ENCODE measurements at regions not wholly inside any gene's neighbourhood (a gene's known extent, or its start where the extent isn't known, plus 50 kb on each side); places are given as distances from the start of the nearest gene placed in this dataset.

DNA sequence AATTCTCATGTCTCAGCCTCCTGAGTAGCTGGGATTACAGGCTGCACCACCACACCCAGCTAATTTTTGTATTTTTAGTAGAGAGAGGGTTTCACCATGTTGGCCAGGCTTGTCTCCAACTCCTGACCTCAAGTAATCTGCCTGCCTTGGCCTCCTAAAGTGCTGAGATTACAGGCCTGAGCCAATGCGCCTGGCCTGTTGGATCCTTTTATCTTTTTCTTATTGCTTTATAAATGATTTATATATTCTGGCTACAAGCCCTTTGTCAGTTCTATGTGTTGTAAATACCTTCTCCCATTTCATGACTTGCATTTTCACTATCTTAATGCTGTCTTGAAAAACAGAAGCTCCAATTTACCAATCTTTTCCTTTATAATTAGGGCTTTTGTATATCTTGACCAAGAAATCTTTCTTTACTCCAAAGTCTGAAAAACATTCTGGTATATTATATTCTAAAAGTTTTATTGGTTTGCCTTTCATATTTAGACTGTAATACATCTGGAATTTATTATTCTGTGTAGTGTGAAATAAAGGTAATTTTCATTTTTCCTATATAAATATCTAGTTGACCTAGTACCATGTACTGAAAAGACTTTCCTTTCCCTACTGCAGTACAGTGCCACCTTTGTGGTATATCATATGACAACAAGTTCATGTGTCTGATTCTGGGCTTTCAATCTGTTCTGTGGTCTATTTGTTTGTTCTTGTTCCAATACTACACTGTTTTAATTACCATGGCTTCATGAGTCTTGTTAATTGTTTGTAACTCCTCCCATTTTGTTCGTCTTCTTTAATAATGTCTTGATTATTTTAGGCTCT is 52.9 kb upstream of the RNU6-1 start:
- DNase-seq (ENCODE audit: low spot score): no peak

DNA sequence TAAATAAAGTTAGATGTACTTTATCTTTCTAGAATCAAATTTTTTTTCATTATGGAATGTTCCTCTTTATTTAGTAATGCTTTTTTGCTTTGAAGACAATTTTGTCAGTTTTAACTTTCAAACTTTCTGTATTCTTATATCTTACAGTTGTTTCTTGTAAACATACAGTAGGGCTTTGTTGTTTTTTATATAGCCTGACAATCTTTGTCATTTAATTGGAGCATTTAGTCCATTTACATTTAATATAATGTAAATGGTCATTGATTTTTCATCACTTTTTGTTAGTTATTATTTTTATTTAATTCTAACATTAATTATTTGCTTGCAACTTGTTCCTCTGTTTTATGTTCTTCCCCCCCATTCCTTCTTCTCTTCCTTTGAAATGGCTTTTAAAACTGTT is 55.4 kb upstream of the RNU6-1 start:
- no peak for DNase-seq (ENCODE audit: low spot score)

DNA sequence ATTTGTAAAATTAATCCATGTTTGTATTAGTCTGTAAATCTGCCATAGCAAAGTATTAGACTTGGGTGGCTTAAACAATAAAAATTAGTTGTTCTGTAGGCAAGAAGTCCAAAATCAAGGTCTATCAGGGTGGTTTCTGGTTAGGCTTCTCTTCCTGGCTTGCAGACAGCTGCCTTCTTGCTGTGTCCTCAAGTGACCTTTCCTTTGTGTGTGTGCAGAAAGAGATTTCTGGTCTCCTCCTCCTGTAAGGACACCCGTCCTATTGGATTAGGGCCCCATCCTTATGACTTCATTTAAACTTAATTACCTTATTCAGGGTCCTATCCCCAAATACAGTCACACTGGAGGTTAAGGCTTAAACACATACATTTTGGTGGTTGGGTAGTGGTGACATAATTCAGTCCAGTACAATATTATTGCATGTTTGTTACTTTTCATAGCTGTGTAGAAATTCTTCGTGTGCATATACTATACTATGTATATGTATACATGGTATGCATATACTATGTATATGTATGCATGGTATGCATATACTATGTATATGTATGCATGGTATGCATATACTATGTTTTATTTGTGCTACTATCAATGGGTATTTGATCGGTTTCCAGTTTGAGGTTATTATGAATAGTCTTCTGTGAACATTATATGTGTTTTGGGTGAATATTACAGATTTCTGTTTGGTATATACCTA is 57.9 kb upstream of the RNU6-1 start:
- no peak for DNase-seq (ENCODE audit: low spot score)

DNA sequence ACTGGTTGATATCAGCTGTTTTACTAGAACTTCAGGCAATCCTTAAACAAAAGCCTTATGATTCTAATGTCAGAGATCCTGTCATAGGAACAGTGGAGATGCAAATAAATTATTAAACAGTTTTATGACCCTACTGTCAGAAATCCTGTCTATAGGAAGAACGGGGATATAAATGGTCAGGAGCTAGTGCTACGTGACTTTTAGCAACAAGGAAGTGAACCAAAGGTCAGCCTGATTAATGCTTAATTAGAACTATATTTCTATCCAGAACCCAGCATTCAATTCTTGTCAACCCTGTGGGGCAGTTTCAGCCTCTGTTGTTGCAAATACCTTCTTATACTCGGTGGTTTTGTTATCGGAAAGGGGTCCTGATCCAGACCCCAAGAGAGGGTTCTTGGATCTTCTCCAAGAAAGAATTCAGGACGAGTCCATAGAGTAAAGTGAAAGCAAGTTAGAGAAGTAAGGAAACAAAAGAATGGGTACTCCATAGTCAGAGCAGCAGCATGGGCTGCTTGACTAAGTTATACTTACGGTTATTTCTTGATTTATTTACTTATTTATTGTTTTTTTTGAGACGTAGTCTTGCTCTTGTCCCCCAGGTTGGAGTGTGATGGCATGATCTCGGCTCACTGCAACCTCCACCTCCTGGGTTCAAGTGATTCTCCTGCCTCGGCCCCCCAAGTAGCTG is 59.9 kb upstream of the RNU6-1 start:
- DNase-seq (ENCODE audit: low spot score): no peak

DNA sequence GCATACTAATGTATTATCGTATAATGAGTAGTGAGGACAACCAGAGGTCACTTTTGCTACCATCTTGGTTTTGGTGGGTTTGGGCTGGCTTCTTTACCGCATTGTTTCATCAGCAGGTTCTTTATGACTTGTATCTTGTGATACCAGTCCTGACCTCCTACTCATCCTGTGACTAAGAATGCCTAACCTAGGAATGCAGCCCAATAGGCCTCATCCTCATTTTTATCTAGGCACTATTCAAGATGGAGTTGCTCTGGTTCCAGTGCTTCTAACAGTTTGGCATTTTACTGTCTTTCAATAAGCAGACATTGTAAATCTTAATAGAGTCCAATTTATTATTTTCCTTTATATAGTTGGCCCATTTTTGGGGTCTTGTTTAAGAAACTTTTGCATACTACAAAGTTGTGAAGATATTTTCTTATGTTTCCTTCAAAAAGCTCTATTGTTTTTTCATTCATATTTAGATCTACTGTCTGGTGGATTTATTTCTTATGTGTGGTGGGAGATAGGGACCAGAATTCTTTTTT is 60.8 kb upstream of the RNU6-1 start:
- no peak for DNase-seq (ENCODE audit: low spot score)

DNA sequence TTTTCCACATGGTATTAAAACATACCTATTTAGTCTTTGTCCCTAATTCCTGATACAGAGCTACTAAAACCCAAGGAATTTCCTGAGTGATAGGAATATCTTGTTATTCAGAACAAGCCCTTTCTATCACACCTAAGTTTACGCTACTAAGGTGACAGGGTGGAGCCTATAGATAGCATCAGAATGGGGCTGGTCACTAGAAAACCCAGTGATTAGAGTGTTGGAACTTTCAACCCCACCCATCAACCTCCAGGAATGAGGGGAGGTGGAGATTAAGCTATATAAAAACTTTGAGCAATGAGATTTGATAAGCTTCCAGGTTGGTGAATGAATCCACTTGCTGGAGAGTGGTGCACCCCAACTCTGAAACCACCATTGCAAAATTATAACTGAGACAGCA is 62.1 kb upstream of the RNU6-1 start:
- DNase-seq (ENCODE audit: low spot score): no peak

DNA sequence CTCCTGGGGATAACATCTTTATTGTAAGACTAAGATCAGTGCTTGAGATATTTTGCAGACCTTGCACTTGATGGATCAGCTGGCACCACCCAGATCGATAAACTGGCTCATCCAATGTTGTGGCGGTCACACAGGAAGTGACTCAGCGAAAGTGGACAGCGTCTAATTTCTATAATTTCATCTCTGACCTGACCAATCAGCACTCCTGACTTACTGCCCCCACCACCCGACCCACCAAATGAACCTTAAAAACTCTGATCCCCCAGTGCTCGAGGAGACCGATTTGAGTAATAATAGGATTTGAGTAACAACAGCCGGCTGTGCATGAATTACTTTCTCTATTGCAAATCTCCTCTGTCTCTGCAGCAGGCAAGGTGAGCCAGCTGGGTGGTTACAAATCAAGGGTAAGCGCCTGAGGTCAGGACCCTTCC is 62.7 kb upstream of the RNU6-1 start:
- no peak for DNase-seq (ENCODE audit: low spot score)

DNA sequence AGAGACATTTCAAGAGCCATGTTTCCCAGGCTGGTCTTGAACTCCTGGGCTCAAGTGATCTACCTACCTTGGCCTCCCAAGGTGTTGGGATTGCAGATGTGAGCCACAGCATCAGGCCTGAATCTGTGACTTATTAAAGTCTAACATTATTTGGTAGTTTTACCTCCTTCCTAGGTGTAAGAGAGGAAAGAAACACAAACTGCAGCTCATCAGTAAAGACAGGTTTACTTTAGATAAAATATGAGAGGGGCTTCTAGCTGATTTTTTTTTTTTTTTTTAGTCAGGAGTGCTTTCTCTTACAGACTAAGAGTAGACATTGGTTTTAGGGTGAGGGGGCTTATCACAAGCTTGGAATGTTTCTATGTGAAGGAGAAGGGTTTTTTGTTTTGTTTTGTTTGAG is 63.9 kb upstream of the RNU6-1 start:
- DNase-seq (ENCODE audit: low spot score): no peak

DNA sequence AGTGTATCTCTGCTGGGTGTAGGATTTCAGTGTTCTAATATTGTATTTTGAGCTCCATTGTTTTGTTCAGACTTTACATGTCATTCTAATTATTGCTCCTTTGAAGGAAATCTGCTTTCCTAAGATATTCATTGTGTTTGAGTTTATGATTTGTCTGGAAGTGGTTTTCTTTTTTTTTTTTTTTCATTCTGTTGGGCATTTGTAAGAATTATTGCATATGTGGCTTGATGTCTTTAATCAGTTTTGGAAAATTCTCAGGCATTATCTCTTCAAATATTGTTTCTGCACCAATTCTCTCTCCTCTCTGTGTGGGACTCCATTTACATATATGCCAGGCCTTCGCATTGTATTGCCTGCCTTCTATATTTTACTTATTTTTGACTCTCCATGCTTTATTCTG is 65.8 kb upstream of the RNU6-1 start:
- no peak for DNase-seq (ENCODE audit: low spot score)

DNA sequence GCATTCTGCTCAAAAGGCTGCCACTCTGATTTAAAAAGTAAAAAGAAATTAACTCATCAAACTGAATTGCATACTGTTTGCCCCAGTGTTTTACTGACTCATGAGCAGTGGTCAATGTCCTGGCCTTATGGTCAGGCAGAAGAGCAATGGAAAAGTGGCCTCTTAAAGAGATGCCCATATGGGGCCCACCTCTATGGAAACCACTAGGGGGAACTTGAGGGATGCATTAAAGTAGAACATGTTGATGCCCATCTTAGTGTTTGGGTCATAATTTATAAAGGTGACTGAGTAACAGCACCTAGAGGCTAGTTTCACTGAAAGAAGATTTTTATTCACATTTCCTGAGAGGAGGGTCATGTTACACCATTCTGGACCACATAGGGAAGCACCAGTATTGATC is 66.5 kb upstream of the RNU6-1 start:
- DNase-seq (ENCODE audit: low spot score): no peak

DNA sequence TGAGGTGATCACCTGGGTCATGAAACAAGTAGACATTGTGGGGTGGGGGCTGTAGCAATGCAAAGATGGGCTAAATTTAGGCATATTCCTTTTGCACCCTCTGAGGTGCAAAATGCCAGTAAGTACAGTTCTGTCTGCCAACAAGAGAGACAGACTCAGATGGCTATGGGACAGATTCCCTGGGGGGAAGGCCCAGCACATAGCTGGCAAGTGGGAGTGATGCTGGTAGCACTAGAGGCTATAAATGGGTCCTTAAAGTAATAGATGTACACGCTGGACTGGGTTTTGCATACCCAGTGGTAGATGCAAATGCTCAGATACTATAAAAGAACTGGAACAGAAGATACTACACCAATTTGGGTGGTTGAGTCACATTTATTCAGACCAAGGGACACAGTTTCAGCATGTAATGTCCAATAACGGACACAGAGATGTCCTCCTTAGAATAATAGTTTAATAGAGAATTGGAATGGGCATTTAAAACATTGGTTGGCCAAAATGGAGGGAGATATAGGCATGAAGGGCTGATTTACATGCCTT is 67.4 kb upstream of the RNU6-1 start:
- DNase-seq (ENCODE audit: low spot score): no peak

DNA sequence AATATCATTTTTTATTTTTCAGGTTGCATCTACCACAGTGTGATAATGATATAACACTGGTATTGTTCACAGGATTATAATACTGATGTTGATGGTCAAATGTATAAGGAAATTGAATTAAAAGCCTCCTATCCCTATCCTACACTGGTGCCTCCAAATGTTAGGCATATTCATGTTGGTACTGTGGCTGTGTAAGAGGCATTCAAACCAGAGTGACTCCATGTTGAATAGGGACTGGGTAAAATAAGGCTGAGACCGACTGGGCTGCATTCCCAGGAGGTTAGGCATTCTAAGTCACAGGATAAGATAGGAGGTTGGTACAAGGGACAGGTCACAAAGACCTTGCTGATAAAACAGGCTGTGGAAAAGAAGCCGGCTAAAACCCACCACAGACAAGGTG is 68.9 kb upstream of the RNU6-1 start:
- DNase-seq (ENCODE audit: low spot score): no peak

DNA sequence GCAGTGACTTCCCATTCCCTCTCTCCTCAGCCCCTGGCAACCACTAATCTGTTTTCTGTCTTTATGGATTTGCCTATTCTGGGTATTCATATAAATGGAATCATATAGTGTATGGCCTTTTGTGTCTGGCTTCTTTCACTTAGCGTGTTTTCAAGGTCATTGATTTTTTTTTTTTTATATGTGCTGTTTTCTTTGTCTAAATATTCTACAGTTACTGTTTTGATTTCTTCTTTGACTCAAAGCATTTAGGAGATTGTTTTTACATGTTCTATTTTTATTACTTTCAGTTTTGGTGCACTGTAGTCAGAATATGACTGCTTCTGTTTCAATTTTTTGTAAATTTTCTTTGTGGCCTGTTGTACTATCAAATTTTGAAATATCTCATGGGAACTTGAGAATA is 71.9 kb upstream of the RNU6-1 start:
- no peak for DNase-seq (ENCODE audit: low spot score)

DNA sequence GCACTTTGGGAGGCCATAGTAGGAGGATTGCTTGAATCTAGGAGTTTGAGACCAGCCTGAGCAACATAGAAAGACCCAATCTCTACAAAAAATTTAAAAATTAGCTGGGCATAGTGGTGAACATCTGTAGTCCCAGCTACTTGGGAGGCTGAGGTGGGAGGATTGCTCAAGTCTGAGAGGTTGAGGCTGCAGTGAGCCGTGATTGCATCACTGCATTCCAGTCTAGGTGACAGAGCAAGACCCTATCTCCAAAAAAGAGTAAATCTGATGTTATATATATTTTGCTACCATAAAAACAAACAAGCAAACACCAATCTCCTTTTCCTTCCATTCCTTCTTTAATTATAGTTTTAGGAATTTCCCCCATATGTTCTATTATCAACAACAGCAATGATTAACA is 74.2 kb upstream of the RNU6-1 start:
- no peak for DNase-seq (ENCODE audit: low spot score)

DNA sequence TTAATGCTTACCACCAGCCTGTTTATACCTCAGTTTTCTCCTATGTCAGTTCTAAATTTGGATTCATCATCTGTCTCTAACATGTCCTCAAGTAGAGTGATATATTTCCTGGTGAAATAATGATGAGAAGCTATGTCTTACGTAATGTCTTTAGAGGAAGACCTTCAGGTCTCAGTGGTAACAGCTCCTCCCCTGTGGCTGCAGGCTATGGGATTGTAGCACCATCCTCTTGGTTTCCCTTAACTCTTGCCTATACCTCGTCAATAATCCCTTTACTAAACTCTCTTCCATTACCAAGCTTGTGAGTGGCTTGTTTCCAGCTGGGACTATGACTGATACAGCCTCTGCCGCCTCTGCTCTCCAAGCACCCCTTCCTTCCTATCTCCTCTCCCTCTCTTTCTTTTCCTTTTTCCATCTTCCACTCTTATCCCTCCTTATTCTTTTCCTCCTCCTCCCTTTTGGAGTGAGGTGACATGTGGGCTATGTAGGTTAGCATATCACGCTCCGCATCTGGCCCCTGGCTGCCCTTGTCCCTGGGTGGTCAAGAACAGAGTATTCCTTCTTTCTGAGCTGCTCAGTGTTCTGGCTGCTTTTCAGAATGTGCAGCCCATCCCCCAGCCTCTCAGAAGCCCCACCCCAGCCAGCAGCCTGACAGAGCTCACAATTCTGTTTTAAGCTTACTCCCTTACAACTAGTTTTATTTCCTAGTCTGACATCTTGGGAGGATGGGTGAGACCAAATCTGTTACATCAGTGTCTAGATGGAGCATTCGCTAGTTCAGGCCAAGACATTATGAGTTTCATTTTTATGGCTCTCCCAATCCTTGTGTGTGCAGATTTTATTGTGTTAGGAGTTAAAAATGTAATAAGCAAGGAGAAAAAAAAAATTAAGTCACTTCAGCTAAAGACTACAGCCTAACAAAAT is 75.0 kb upstream of the RNU6-1 start:
- DNase-seq (ENCODE audit: low spot score): peak; percentile 75

DNA sequence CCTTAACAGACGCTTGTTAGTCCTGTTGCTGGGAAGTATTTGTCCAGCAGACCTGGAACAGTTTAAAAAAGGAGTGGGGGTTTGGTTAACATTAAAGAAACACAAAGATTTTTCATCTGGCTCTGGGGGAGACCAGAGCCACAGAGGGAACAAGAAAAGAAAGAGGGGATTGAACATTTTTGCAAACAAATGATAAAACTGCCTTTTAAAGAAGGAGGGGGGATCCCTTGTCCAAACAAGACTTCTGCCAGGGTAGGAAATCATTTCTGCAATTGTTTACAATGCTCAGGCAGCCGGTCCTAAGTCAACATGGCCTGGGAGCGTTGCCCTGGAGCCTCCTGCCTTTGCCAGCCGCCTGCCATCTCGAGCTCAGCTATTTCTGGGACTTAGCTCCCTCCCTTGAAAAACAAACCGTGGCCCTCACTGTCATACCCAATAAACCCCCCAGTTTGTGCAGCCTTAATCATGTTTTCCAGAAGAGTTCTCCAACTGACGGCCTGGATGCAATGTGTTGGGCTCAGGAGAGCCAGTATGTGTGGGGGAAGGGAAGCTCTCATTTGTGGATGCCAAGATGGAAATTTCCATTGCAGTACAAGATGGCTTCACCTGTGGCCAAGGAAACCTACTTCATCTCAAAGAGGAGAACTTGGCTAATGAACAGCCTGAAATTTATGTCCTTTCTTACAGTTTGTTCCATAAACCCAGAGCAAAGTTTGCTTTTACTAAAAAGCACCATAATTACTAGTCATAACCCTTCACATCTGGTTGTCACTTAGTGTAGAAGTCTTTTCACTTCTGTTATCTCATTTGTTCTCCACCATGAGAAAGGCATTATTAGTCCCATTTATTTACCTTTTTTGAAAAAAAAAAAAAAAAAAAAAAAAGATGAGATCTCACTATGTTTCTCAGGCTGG is 75.9 kb upstream of the RNU6-1 start:
- peak; percentile 86 for DNase-seq (ENCODE audit: low spot score)

DNA sequence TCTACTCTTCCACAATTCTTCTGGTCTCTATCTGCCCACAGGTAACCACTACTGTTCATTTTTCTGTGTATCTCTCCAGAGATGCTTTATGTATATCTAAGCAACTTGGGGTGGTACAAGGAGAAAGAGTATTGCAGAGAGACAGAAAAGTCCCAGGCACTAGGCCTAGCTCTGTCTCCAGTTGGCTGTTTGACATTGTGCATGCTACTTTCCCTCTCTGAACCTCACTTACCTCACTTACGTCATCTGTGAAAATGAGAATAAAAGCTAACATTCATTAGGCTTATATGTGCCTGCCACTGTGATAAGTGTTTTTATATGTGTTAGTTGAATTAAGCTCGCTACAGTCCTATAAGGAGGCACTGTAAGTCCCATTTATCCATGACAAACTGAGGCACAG is 76.7 kb upstream of the RNU6-1 start:
- DNase-seq (ENCODE audit: low spot score): no peak

DNA sequence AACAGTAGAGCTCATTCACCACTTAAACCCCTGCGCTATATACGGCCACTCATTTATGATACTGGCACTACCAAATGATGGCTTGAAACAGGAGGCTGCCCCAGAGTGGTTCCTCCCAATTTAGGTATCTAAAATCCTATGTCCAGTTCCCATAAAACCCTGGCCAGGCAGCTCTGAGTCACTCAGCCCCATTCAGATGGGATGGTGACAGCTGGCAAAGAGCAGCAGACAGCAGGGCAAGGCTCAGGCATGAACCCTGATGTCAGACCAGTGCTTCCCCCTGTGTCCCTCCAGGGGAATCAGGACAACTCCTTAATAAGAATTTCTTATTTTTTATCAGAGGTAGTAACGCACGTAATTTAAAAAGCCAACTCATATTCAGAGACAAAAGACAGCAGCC is 77.2 kb upstream of the RNU6-1 start:
- DNase-seq (ENCODE audit: low spot score): no peak

DNA sequence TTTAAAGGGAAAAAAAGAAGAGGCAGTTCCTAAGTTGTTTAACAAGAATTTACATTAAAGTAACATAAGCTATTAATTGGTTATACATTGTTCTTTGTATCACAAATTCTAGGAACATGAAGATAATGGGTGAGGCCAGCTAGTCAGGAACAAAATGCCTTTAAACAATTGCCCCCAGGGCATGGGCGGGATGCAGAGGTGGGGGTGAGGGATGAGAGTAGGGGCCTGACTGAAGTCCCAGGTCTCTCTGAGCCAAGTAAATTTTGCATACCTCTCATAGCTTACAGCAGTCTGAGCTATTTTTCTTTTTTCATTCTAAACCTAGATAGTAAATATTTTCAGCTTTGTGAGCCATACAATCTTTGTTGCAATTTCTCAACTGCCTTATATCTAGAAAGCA is 77.8 kb upstream of the RNU6-1 start:
- no peak for DNase-seq (ENCODE audit: low spot score)

DNA sequence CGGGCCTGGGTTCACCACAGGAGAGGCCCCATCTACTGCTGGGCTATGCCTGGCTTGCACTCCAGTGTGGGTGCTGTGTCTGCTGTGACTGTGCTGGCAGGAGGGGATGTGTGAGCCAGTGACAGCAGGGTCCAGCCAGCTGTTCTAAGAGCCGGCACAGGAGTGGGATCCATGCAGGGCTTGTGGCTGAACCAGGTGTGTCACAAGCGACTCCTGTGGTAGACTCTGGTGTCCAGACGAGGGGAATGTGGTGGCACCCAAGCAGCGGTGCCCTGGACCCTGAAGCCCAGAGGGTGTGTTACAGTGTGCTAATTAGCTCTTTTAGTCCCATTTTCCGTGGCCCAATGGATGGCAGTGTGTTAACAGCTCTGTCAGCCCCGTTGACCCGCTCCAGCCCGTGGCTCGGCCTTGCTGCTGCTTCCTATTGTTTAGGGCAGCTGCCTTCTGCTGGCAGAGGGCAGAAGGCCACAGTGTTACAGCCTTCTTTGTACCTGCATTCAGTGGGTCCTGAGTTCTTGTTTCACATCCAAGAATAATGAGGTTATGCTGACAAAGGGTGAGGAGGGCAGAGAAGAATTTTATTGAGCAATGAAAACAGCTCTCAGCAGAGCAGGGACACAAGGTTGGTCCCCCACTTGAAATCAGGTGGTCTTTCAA is 78.5 kb upstream of the RNU6-1 start:
- DNase-seq (ENCODE audit: low spot score): no peak

Data from H4 (cell line).